ENCODE measurements at regions not wholly inside any gene's neighbourhood (a gene's known extent, or its start where the extent isn't known, plus 50 kb on each side); places are given as distances from the start of the nearest gene placed in this dataset.

GRCh38 chr6:109279628-109280027 is 102.6 kb downstream of the CD164 start:
- TF ChIP-seq ZNF274 (IDR thresholded peaks at IDR 0.05; ENCODE audit: low read depth, low read length), result no peak
- no peak for TF ChIP-seq YY1 (IDR thresholded peaks at IDR 0.05; ENCODE audit: insufficient read depth, insufficient read length)
